Lung (tissue), 11 donors: ENCODE measurements at regions not wholly inside any gene's neighbourhood (a gene's known extent, or its start where the extent isn't known, plus 50 kb on each side); places are given as distances from the start of the nearest gene placed in this dataset.

Source experiments
- ATAC-seq: fragments of 200-7000 bp; cut with Tn5 transposase; one replicate; pipeline ENCODE4 v1.9.1; 2020; ENCODE audit warnings: moderate number of reproducible peaks; ENCODE audit not compliant: insufficient read depth, low FRiP score
- DNase-seq, 3 donors: peaks; one replicate each; pipeline ENCODE4 v3.0.0-alpha.2; 2013 to 2017
- H3K27ac ChIP-seq, 2 donors: one replicate each; pipeline ENCODE4 v1.5.1; 2013; ENCODE audit warnings: mild to moderate bottlenecking in 2 of 2, moderate library complexity in 2 of 2, control low read depth in 1 of 2, inconsistent platforms in 1 of 2, low read depth in 1 of 2, low read length in 1 of 2
- H3K27me3 ChIP-seq, 3 donors: one replicate each; pipeline ENCODE4 v1.5.1; 2013; ENCODE audit warnings: low read length in 2 of 3; ENCODE audit not compliant: control insufficient read depth in 3 of 3, insufficient read depth in 3 of 3
- H3K36me3 ChIP-seq, 4 donors: one replicate each; pipeline ENCODE4 v1.5.1; 2013; ENCODE audit warnings: low read length in 4 of 4, mild to moderate bottlenecking in 1 of 4, moderate library complexity in 1 of 4; ENCODE audit not compliant: control insufficient read depth in 4 of 4, insufficient read depth in 4 of 4
- H3K4me1 ChIP-seq, 5 donors: one replicate each; pipeline ENCODE4 v1.5.1; 2013; ENCODE audit warnings: low read length in 5 of 5, mild to moderate bottlenecking in 2 of 5, moderate library complexity in 1 of 5; ENCODE audit not compliant: control insufficient read depth in 5 of 5, insufficient read depth in 5 of 5
- H3K4me3 ChIP-seq: one replicate; pipeline ENCODE4 v1.5.1; 2013; ENCODE audit warnings: mild to moderate bottlenecking, control low read depth, moderate library complexity
- H3K9ac ChIP-seq, 2 donors: one replicate each; pipeline ENCODE4 v1.5.1; 2013; ENCODE audit warnings: low read length in 2 of 2, control low read depth in 1 of 2; ENCODE audit not compliant: insufficient read depth in 1 of 2
- H3K9me3 ChIP-seq, 4 donors: one replicate each; pipeline ENCODE4 v1.5.1; 2013; ENCODE audit warnings: low read length in 3 of 4, mild to moderate bottlenecking in 1 of 4, moderate library complexity in 1 of 4; ENCODE audit not compliant: control insufficient read depth in 4 of 4, insufficient read depth in 3 of 4
- CTCF ChIP-seq: IDR thresholded peaks from 2 replicates; pipeline ENCODE4 v1.5.1; 2012; ENCODE audit warnings: mild to moderate bottlenecking; ENCODE audit errors: control extremely low read depth, extremely low read depth
- WGBS, 2 donors: extraction: QIAGEN DNeasy Blood & Tissue Kit; methylation state at CpG; one replicate each; pipeline ENCODE4 v1.1.7; 2013; 5-methylcytosine and 5-hydroxymethylcytosine counted together
- donor health status: control.
- donor health status: control.
- donor health status: Bipolar disorder and iron deficiency.
- donor health status: healthy.
- donor health status: DM: yes; HTN: yes; CAD: no.

DNA sequence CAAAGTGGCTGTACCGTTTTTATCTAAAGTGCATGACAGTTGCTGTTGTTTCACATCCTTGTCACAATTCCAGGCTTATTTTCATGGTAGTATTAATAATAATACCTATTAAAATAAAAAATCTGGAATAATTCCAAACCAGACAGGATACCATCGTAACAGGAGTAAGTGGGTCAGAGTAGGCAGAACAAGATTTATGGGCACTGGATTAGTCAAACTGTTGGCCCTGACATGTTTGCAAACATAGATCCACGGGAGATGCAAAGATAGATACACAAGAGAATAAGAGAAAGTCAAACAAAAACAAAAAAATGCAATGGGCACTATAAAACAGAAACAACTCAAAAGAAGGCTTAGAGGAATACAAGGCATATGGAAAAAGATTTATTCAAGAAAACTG is 449.5 kb upstream of the HS3ST1 start:
- Histone ChIP-seq H3K27ac (no peak overlapping the region), H3K9me3 (peaks cover 0 to 5% (median 0%) of the 10 kb centered on the region in 4 donors), H3K27me3 (no peaks in the 10 kb centered on the region), H3K4me1 (no peaks in the 10 kb centered on the region), H3K9ac (no peak overlapping the region), H3K4me3 (no peak overlapping the region), H3K36me3 (no peaks in the 10 kb centered on the region)
- WGBS, 2 donors: 50 to 54% methylated on average over 3 of the region's 3 CpGs
- ATAC-seq (no peak), DNase-seq (no peak)
- no peak for TF ChIP-seq CTCF

DNA sequence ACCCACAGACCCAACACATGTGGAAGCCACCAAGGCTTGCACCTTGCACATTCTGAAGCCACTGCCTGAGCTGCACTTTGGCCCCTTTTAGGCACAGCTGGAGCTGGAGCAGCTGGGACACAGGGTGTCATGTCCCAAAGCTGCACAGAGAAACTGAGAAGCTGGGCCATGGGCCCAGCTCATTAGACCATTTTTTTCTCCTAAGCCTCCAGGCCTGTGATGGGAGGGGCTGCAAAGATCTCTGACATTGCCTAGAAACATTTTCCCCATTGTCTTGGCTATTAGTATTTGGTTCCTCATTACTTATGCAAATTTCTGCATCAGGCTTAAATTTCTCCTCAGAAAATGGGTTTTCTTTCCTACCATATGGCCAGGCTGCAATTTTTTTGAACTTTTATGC is 447.4 kb upstream of the HS3ST1 start:
- no peak for TF ChIP-seq CTCF
- Histone ChIP-seq H3K27me3 (no peaks in the 10 kb centered on the region), H3K4me1 (no peaks in the 10 kb centered on the region), H3K9me3 (peaks cover 0 to 5% (median 0%) of the 10 kb centered on the region in 4 donors), H3K9ac (no peak overlapping the region), H3K4me3 (no peak overlapping the region), H3K36me3 (no peaks in the 10 kb centered on the region), H3K27ac (no peak overlapping the region)
- DNase-seq (no peak), ATAC-seq (no peak)

- Histone ChIP-seq H3K4me3 (no peak overlapping the region), H3K27ac (no peak overlapping the region), H3K4me1 (peaks cover 0 to 11% (median 0%) of the 10 kb centered on the region in 5 donors), H3K9me3 (no peaks in the 10 kb centered on the region), H3K36me3 (no peaks in the 10 kb centered on the region), H3K27me3 (no peaks in the 10 kb centered on the region), H3K9ac (no peak overlapping the region)
- no peak for TF ChIP-seq CTCF
- DNase-seq (peak in 2 of 3 donors; percentile 24 to 34), ATAC-seq (no peak)
- WGBS, 2 donors: 78 to 84% methylated on average over 6 of the region's 6 CpGs
Measured at GRCh38 chr4:11869191-11869870, 440.6 kb upstream of the HS3ST1 start.

- Histone ChIP-seq H3K36me3 (no peaks in the 10 kb centered on the region), H3K9ac (no peak overlapping the region), H3K27ac (no peak overlapping the region), H3K4me3 (no peak overlapping the region), H3K27me3 (no peaks in the 10 kb centered on the region), H3K9me3 (peaks cover 0 to 7% (median 0%) of the 10 kb centered on the region in 4 donors), H3K4me1 (peaks cover 0 to 11% (median 0%) of the 10 kb centered on the region in 5 donors)
- no peak for ATAC-seq
- 19 to 27% methylated on average over 1 of the region's 1 CpG for WGBS, 2 donors
- peak in 2 of 3 donors; percentile 50 to 77 for DNase-seq
- TF ChIP-seq CTCF: no peak
Measured at GRCh38 chr4:11866391-11866790, 437.7 kb upstream of the HS3ST1 start.
